HG03045 (cell line): ENCODE measurements at regions not wholly inside any gene's neighbourhood (a gene's known extent, or its start where the extent isn't known, plus 50 kb on each side); places are given as distances from the start of the nearest gene placed in this dataset.

Experiments used
- ATAC-seq: cut with Tn5 transposase; IDR thresholded peaks from one replicate; pipeline ENCODE4 v1.9.1; 2021; ENCODE audit warnings: mild to moderate bottlenecking, moderate library complexity; ENCODE audit not compliant: unreplicated experiment

DNA sequence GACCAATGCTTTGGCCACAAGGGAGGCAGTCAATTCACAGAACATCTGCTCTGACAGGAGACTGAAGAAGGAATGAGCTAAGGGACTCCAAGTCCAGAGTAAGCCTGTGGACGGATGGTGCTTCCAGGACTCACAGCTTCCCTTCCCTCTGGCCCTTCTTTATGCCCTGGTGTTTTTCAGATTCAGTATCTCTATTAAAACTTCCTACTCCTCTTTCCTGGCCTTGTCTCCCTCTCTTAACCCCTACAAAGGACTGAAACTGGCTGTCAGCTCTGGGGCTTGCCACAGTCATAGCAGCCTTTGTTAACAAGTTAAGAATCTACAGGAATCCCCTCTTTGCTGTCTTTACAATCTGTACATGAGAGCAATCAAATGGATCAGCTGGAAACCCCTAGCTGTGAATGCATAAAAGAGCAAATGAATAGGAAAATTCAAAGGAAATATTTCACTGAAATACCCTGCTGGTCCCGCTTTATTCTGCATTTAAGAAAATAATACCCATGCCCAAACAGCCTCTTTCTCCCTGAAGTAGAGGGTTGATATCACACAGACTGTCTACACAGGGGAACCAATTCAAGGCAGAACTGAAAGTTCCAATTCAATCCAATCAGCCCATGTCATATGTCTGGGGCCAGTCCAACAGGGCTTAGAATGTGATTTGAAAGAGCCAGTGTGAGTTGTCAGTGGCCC lies 192.3 kb downstream of the MZT1 start:
- ATAC-seq, result no peak

DNA sequence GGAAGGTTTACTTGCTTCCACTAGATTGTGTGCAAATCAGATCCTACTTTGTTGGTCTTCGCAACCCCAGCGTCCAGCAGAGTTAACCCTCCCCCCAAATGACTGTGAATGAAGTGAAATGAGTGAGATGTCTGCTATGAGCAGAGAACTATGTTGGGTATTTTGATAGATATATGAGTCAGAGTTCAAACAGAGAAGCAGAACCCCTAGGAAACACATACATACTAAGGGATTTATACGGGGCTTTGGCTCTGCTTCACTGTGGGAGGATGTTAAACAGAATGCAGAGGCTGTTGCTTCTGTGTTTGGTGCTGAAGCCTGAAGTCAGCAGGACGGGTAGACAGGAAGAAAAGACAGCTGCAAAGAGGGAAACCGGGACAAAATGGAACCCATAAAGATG lies 197.0 kb downstream of the MZT1 start:
- no peak for ATAC-seq

DNA sequence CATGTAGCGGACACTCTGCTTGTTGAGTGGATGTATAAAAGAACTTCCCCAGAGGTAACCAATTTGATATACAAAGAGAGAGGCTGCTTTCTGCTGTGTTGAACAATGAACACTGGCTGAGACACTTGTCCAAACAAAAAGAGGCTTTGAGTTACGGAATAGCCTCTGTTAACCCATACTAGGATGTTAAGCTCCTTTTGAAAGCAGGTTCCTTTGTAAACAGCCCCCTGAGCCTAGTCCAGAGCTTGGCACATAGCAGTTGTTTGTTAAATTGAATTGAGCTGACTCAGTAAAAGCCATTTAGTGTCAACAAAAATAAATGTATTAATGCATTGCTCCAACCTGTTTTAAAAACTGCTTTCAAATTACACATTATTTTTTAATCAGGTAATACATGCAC lies 200.1 kb downstream of the MZT1 start:
- ATAC-seq, result no peak

DNA sequence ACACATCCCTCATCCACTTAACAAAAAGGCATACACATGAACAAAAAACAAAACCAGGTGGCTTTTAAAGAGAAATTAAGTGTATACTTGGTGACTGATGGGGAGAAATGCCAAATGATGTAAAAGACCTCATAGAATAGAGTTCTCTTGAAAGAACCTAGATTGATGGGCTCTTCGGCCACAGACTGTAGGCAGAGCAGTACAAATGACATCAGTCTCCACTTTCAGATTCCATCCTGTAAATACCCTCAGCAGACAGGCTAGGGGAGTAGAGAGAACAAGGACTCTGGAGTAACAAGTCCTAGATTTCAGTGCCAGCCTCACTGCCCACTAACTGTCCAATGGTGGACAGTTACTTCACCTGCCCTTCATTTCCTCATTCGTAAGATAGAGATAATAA lies 203.8 kb downstream of the MZT1 start:
- no peak for ATAC-seq

DNA sequence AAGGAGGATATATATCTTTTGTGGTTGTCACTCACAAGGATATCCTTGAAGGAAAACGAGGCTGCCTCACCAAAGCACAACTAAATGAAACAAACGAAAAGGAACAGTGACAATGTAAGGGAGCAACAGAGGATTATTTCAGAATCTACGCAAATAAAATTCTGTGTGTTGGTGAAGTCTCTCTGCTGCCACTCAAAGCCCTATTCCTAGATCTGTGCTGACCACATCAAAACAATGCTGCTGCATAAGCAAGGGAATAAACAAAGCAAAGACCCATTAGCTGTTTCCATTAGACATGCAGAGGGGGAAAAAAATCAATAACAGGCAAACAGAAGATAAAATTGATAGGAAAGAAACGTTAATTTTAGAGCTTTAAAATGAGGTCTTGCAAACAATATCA lies 204.4 kb downstream of the MZT1 start:
- ATAC-seq, result no peak

DNA sequence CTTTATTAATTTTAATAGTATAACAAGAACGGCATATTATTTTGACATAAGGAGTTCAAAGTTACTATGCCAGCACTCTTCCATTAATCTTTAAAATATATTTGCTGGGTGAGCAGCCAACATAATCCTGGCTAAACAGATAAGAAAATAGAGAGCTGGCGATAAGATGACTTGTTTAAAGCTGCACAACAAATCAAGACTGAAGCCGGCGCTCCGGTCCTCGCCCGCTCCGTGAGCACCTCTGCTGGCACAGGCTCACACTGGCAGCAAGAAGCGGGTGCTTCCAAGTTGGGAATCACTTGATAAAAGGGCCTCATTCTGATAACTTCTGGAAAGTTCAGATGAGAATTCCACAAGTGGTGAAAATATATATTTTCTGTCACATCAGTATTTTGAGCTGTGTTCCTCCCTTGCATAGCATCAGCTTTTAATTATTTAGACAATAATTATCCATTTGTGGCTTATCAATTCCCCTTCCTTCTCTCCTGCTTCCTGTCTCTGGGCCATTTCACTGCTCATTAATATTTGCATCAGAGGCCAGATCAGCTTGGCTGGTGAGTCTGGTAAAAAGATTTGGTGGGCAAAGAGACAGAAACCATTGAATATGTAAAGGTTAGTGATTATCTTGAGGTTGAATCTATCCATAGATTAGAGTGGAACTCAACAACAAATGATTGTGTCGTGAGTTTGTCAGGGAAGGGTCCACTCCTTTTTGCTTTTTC lies 205.3 kb downstream of the MZT1 start:
- no peak for ATAC-seq

DNA sequence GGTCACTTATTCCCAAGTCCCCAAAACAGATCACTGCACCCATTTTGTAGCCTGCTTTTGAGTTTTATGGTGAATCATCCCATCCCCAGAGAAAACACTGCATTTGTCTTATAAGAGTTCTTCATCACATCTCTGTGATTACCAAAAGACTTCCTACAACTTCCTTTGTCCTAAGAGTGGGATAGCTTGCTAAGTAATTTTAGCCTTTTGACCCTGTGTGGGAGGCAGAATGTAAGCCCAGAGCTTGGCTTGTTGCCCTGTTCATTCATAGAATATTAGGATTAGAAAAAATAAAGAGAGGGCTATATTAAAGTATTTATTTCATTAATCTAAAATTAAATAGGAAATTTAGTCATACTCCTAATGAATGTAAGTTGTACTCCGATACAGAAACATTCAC lies 213.3 kb downstream of the MZT1 start:
- ATAC-seq, result no peak

DNA sequence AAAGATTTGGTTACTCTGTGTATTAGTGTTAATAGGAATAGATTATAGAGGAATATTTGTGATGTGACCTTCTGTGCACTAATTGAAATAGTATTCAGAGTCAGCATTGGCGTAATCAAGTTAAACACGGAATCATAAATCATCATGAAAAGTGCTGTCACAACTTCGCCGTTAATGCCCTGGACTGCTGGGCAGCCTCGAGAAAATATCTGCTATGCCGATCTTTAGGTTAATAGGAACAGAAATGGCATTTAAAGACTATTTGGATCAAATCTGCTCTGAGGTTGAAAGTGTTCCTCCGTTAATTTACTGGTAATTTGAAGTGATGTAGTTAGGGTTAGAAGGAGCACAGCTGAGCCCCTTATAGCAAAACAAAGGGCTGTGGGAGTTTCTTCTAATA lies 219.0 kb downstream of the MZT1 start:
- no peak for ATAC-seq

DNA sequence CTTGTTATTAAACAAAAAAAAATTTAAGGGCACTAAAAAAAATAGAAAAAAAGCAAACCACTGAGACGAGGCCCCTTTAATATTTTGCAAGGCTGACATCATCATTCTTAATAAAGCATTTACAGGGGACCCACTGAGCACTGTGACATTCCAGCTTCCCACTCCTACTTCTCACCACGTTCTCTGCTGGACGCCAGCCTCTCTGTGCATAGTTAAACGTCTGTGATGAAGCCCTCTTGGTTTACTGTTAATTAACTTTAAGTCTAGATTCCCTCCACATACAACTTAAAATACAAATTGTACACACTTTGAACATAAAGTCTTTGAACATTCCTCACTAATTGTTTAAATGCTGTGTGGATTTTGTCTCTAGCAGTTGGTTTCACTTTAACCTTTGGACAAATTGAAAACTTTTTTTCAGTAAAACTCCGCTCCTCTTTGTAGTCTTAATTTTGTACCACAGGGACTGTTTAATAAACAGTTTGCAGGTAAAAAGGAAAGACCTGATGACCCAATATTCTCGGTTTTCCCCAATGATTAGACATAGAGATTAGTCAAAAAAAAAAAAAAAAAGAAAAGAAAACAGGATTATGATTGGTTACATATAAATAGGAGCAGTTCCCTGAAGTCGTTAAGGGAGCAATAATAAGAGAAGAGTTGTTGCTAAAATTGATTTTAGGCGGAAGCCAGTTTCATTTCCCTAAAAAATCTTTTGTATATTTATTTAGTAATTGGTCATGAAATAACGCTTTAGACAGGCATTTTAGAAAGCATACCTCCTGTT lies 219.8 kb downstream of the MZT1 start:
- no peak for ATAC-seq

DNA sequence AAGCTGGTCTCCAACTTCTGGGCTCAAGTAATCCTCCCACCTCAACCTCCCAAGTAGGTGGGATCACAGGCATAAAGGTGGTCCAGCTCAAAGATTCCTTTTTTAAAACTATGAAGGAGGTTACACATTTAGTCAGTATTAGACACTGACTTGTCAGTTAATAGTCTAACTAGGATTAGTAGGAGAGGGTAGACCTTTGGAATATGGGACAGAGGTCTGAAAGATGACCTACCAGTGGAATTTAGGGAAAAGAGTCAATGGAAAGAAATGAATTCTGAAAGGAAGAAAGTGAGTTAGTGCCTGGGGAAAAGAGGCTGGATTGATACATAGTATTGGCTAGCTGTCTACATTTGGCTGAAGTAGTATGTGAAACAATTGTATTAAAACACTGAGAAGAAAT lies 220.7 kb downstream of the MZT1 start:
- no peak for ATAC-seq

DNA sequence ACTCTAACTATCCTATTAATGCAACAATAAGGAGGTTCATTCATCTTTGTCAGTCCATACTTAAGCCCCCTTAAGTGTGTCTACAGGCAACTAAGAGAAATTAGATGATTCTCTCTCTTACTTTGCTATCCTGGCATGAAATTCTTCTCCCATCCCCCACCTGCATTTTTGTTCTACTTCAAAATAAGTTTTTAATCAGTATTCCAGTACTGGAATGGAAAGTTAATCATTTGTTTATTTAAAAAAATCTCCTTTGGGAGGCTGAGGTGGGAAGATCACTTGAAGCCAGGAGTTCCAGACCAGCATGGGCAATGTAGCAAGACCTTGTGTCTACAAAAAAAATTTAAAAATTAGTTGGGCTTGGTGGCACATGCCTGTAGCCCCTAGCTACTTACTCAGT lies 222.1 kb downstream of the MZT1 start:
- no peak for ATAC-seq

DNA sequence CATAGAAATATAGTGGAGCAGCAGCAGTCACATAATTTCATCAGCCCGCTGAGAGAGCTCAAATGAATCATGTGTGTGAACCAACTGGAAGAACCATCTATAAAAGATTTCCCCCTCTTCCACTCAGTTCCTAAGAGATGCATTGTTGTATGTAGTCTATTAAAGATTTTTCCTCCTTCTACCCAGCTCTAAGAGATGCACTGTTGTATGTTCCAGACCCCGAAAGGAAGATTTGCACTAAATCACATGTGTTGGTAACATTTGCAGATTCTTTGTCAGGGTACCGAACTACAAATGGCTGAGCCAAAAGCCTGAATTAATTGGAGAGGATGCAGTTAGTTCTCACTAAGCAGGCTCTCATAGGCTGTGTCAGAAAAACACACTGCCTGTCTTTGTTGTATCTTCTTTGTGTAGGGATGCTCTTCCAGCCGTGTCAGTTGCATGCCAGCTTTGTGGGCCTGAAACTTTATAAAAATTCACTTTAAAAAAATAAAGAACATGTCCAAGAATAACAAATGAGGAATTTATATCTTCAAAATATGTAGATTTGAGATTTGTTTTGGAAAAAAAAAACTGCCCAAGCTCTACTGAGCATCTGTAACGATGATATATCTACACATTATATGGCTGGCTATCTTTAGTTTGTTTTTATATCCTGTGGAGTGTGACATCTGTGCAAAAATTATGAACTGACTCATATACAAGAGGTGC lies 223.1 kb downstream of the MZT1 start:
- no peak for ATAC-seq

DNA sequence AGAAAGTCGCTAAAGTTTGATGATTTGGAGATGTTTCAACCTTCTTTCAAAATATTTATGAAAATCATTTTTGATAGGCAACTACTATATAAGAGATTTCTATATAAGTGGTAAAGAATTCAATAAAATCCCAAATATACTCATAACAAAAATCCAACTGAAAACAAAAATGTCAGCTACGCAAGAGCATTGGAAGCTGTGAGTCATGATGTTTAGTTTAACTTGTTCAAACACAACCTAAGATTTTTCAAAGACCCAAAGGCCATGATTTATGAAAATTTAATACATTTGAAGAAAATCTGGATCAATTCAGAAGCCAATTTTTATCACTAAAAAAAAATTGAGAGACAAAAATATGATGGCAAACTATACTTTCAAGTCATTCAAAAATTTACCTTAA lies 226.6 kb downstream of the MZT1 start:
- no peak for ATAC-seq

DNA sequence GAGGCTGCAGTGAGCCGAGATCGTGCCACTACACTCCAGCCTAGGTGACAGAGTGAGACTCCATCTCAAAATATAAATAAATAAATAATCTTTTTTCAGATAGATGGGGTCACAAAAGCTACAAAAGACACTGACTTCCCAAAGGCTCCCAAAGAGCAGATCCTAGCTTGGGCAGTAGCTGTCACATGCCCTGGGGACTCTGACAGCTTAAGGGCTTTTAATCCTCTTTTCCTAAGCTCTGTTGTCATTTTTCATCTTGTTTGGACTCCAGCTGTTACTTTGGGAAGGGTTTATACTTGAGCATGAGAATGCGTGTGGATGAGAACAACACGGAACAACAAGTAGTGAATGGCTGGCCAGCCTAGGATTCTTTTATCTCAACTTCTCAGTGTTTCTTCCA lies 231.7 kb downstream of the MZT1 start:
- ATAC-seq, result no peak

DNA sequence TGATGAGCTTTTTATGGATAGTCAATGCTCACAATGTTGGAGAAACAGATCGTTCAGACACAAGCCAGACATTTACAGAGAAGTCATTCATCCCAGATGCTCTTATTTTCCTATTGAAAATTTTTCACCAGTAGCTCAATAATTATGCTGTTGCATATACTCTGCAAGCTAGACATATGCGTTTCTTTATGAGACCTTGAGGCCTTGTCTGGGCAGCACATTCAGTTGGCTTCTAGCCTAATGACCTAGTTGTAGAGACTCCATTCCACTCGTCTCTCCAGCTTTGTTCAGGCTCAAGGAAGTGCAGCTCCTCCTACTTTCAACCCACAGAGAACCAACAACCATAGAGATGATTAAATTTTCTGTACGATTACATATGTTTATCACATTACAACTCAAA lies 237.7 kb downstream of the MZT1 start:
- ATAC-seq, result no peak

DNA sequence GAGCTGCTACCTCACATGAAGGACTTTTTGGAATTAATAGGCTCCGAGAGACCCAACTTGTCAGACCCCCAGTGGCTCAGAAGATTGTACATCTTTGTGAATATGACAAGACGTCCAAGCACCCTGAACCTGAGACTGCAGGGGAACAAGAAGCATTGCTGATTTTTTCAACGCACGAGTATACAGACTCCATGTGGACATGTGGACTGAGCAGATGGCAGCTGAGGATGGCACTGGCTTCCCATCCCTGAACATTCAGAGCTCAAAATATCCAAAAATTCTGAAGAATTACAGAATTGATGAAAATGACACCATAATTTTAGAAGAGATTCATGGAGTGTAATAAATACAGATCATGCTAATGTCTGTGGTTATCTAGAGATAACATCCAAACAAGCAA lies 254.1 kb downstream of the MZT1 start:
- ATAC-seq, result no peak

DNA sequence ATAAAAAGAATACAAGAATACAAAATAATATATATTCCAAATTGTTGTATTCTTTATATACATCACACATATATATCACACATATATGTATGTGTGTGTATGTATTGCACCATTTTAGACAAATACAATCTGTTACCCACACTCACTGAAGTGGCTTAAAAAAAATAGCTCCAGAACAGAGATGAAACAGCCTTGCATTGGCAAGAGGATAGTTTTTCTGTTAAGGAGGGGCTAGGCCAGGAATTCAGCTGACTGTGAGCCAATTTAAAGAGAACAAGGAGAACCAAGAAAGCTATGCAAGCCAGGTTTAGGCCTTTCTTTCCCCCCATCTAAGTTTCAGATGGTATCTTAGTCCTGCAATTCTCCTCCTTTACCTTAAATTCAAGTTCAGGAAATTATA lies 257.5 kb downstream of the MZT1 start:
- no peak for ATAC-seq

DNA sequence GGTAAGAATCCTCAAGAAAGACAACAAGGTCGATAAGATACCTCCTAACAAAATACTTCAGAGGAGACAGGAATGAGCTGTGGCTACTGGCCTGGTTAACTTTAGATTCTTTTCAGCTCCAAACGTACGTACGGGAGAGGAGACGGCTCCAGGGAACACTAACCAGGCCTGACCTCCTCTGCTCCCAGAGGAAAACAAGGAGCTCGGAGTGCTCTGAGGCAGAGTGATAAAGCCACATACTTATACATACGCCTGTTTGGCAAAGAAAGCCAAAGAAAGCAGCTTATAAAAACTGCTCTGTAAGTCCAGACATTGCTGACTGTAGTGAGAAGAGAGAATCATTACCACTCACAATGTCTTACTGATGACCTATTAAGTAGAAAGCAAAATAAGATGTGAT lies 263.9 kb downstream of the MZT1 start:
- ATAC-seq, result no peak

DNA sequence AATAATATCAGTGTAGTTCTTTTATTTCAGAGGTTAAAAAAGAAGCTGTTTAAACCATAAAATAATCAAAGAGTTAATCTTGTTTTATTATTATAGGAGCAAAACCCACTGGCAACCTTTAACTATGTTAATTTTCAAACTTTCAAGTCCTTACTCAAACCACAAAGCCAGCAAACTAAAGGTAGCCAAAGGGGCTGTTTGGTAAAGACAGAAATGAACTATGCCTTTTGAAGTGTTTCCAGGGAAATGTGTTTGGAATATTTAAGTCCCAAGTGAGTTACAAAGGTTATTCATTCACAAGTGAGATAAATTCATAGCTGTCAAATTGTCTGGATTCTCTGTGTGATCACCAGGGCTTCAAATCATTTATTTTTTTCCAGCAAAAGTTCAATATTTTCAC lies 264.7 kb downstream of the MZT1 start:
- no peak for ATAC-seq

DNA sequence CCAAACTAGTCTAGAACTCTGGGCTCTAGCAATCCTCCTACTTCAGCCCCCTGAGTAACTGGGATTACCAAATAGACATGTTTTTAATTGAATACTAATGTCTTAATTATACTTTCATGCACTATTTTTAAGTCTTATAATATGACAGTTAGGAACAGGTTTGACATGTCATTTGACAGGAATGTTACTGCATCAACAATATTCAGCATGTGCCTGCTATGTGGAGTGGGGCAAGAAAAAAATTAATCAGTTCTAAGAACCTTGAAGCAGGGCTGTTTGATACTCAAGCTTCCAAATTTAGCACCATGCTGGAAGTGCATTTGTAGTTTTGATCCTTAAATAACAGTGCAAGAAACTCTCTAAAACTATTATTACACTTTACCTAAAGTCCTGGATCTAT lies 265.3 kb downstream of the MZT1 start:
- no peak for ATAC-seq

DNA sequence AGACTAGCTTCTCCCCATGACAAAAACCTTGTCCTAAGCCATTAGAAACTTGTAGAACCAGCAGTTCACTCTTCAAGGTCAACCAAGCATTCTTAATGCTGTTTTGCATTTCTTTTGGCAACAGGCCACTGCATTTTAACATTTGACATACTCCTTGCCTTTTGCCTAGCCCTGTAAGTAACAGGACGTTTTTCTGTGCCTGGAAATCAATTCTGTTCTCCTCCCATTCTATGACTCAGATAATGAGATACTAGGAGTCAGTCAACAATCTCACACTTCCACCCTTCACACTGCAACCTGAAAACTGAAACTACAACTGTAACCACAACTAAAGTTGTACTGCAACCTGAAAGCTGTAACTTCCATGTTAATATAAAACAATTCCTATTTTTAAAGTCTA lies 268.7 kb downstream of the MZT1 start:
- no peak for ATAC-seq

DNA sequence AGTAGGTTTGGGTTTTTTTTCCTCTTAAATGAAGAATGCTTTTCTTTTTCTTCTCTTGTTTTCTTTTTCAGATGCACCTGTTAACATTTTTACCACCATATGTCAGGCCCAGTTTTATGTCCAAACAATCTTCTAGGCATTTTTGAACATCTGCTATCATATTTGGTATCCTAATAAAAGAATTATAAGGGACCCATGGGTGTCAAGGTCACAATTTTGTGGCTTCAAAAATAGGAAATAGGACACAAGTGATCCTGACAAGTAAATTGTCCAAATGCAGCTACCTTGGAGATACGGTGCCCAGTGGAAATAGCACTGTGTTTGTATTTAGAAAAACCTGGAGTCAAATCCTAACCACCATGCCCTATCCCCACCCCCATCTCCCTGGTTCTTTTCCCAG lies 270.3 kb downstream of the MZT1 start:
- no peak for ATAC-seq
